ENCODE measurements at regions not wholly inside any gene's neighbourhood (a gene's known extent, or its start where the extent isn't known, plus 50 kb on each side); places are given as distances from the start of the nearest gene placed in this dataset.

- TF ChIP-seq EZH2 (IDR thresholded peaks at IDR 0.05; ENCODE audit: low read length), result no peak
- TF ChIP-seq CTCF (optimal IDR thresholded peaks at IDR 0.05 in 1 of 3, IDR thresholded peaks at IDR 0.05 in 1 of 3, conservative IDR thresholded peaks at IDR 0.05 in 1 of 3; ENCODE audit: extremely low read depth in 1 of 3, insufficient read depth in 2 of 3, low read length in 3 of 3), result no peak
- Histone ChIP-seq H3K79me2 (ENCODE audit: control insufficient read depth, insufficient read depth, low read length) (no peaks in the 10 kb centered on the region), H3K27me3 (ENCODE audit: control insufficient read depth, extremely low read depth, insufficient read depth, low read length) (no peaks in the 10 kb centered on the region), H3K9me1 (ENCODE audit: control insufficient read depth, extremely low read depth, insufficient read depth, low read length) (no peaks in the 10 kb centered on the region), H3K27ac (ENCODE audit: control insufficient read depth, insufficient read depth, low read length) (no peak overlapping the region), H3K36me3 (ENCODE audit: control insufficient read depth in 2 of 2, extremely low read depth in 1 of 2, insufficient read depth in 2 of 2, low read length in 2 of 2) (no peaks in the 10 kb centered on the region), H3K4me2 (ENCODE audit: control insufficient read depth, extremely low read depth, insufficient read depth, low read depth, low read length) (no peak overlapping the region), H3K9me3 (ENCODE audit: control insufficient read depth, low read depth, low read length) (no peaks in the 10 kb centered on the region), H4K20me1 (ENCODE audit: control insufficient read depth, extremely low read depth, insufficient read depth, low read length) (no peaks in the 10 kb centered on the region), H3K4me3 (ENCODE audit: control insufficient read depth in 2 of 3, extremely low read depth in 1 of 3, insufficient read depth in 2 of 3, low read depth in 1 of 3, low read length in 3 of 3) (no peak overlapping the region), H2AFZ (ENCODE audit: control insufficient read depth, low read length) (no peak overlapping the region), H3K4me1 (ENCODE audit: control insufficient read depth, extremely low read depth, insufficient read depth, low read length) (peaks cover 12% of the 10 kb centered on the region), H3K9ac (ENCODE audit: control insufficient read depth, extremely low read depth, insufficient read depth, low read length) (no peak overlapping the region)
- DNase-seq (ENCODE audit: low read depth, low spot score) (no peak), FAIRE-seq (no peak)
- dilution Hi-C loops (cut with MboI; ENCODE audit: extremely low pct_ligation_motif_present, low sequenced_read_pairs), result no loop called here
These were observed 193.8 kb upstream of the JUN start for GRCh38 chr1:58977598-58977997.

- no peak overlapping the region for H3K4me2 ChIP-seq (ENCODE audit: control insufficient read depth, extremely low read depth, insufficient read depth, low read depth, low read length)
- H4K20me1 ChIP-seq (ENCODE audit: control insufficient read depth, extremely low read depth, insufficient read depth, low read length), result no peaks in the 10 kb centered on the region
- no peak for FAIRE-seq
- H3K79me2 ChIP-seq (ENCODE audit: control insufficient read depth, insufficient read depth, low read length), result no peaks in the 10 kb centered on the region
- no peaks in the 10 kb centered on the region for H3K9me3 ChIP-seq (ENCODE audit: control insufficient read depth, low read depth, low read length)
- no peak overlapping the region for H2AFZ ChIP-seq (ENCODE audit: control insufficient read depth, low read length)
- H3K9me1 ChIP-seq (ENCODE audit: control insufficient read depth, extremely low read depth, insufficient read depth, low read length), result no peaks in the 10 kb centered on the region
- H3K36me3 ChIP-seq (ENCODE audit: control insufficient read depth in 2 of 2, extremely low read depth in 1 of 2, insufficient read depth in 2 of 2, low read length in 2 of 2), result no peaks in the 10 kb centered on the region
- no peak for DNase-seq (ENCODE audit: low read depth, low spot score)
- no peak overlapping the region for H3K4me3 ChIP-seq (ENCODE audit: control insufficient read depth in 2 of 3, extremely low read depth in 1 of 3, insufficient read depth in 2 of 3, low read depth in 1 of 3, low read length in 3 of 3)
- H3K4me1 ChIP-seq (ENCODE audit: control insufficient read depth, extremely low read depth, insufficient read depth, low read length), result peaks cover 12% of the 10 kb centered on the region
- H3K27me3 ChIP-seq (ENCODE audit: control insufficient read depth, extremely low read depth, insufficient read depth, low read length), result no peaks in the 10 kb centered on the region
- H3K9ac ChIP-seq (ENCODE audit: control insufficient read depth, extremely low read depth, insufficient read depth, low read length), result no peak overlapping the region
- dilution Hi-C loops (cut with MboI; ENCODE audit: extremely low pct_ligation_motif_present, low sequenced_read_pairs), result no loop called here
- no peak for TF ChIP-seq EZH2 (IDR thresholded peaks at IDR 0.05; ENCODE audit: low read length)
- no peak for TF ChIP-seq CTCF (optimal IDR thresholded peaks at IDR 0.05 in 1 of 3, IDR thresholded peaks at IDR 0.05 in 1 of 3, conservative IDR thresholded peaks at IDR 0.05 in 1 of 3; ENCODE audit: extremely low read depth in 1 of 3, insufficient read depth in 2 of 3, low read length in 3 of 3)
- no peak overlapping the region for H3K27ac ChIP-seq (ENCODE audit: control insufficient read depth, insufficient read depth, low read length)
These were observed 194.2 kb upstream of the JUN start for GRCh38 chr1:58978096-58978495.
